IMR-90 (cell line): ENCODE measurements at regions not wholly inside any gene's neighbourhood (a gene's known extent, or its start where the extent isn't known, plus 50 kb on each side); places are given as distances from the start of the nearest gene placed in this dataset.

Experiments used
- ATAC-seq: fragments of 200-7000 bp; cut with Tn5 transposase; 2 replicates; pipeline ENCODE4 v1.9.1; 2020; ENCODE audit warnings: low read depth, mild to moderate bottlenecking, moderate library complexity
- BruUV-seq: library from RNA; stranded (reverse); fragments of 400-500 nt; replicated peaks from 2 replicates; lab custom pipeline; 2021; lab: Mats Ljungman, UMichigan
- CTCF ChIA-PET: fragments of 300-600 bp; formaldehyde crosslinking; extraction: SDS; loops from one replicate; lab custom pipeline; 2021; ENCODE audit warnings: antibody characterized with exemption; lab: Yijun Ruan, JAX
- POLR2A ChIA-PET: fragments of 300-600 bp; sonication (Branson Sonifier 250); formaldehyde crosslinking; loops from one replicate; lab custom pipeline; 2022; ENCODE audit warnings: antibody characterized with exemption; ENCODE audit not compliant: unreplicated experiment; lab: Charles Lee
- DNase-seq: peaks from one replicate; pipeline ENCODE4 v3.0.0; 2013
- H2AFZ ChIP-seq: replicated peaks from 2 replicates; pipeline ENCODE3; 2013; ENCODE audit warnings: low read length, mild to moderate bottlenecking; ENCODE audit not compliant: poor library complexity
- H2AK5ac ChIP-seq: 2 replicates; pipeline ENCODE4 v1.6.1; 2013; ENCODE audit warnings: low read depth, low read length, inconsistent platforms
- H2AK9ac ChIP-seq: replicated peaks from 2 replicates; pipeline ENCODE3; 2013; ENCODE audit warnings: mild to moderate bottlenecking, low read depth, low read length, moderate library complexity; ENCODE audit not compliant: poor library complexity
- H2BK120ac ChIP-seq: 2 replicates; pipeline ENCODE4 v1.6.1; 2013; ENCODE audit warnings: low read depth, low read length, inconsistent platforms
- H2BK15ac ChIP-seq: 3 replicates; pipeline ENCODE4 v1.6.1; 2013; ENCODE audit warnings: low read depth, low read length, inconsistent platforms
- H2BK20ac ChIP-seq: 2 replicates; pipeline ENCODE4 v1.6.1; 2013; ENCODE audit warnings: low read depth, mild to moderate bottlenecking, inconsistent platforms, low read length, moderate library complexity
- H2BK5ac ChIP-seq: 2 replicates; pipeline ENCODE4 v1.6.1; 2013; ENCODE audit warnings: mild to moderate bottlenecking, low read depth, low read length, inconsistent platforms; ENCODE audit not compliant: poor library complexity, severe bottlenecking
- H3K14ac ChIP-seq: replicated peaks from 2 replicates; pipeline ENCODE4 v1.6.1; 2013; ENCODE audit warnings: low read depth, low read length, inconsistent platforms
- H3K18ac ChIP-seq: 2 replicates; pipeline ENCODE4 v1.6.1; 2013; ENCODE audit warnings: low read depth, low read length, control low read depth
- H3K23ac ChIP-seq: 2 replicates; pipeline ENCODE4 v1.6.1; 2013; ENCODE audit warnings: low read depth, low read length, inconsistent platforms
- H3K27ac ChIP-seq: 2 replicates; pipeline ENCODE4 v1.5.1; 2013; ENCODE audit warnings: mild to moderate bottlenecking, control low read depth, low read length; ENCODE audit not compliant: insufficient read depth
- H3K27me3 ChIP-seq: 2 replicates; pipeline ENCODE4 v1.6.1; 2013; ENCODE audit warnings: low read length; ENCODE audit not compliant: control insufficient read depth, insufficient read depth
- H3K36me3 ChIP-seq: 2 replicates; pipeline ENCODE4 v1.6.1; 2013; ENCODE audit warnings: low read length, mixed read lengths; ENCODE audit not compliant: control insufficient read depth, insufficient read depth
- H3K4ac ChIP-seq: 2 replicates; pipeline ENCODE4 v1.6.1; 2013; ENCODE audit warnings: low read depth, low read length, inconsistent platforms
- H3K4me1 ChIP-seq: 2 replicates; pipeline ENCODE4 v1.6.1; 2013; ENCODE audit warnings: low read length, mixed read lengths; ENCODE audit not compliant: control insufficient read depth, insufficient read depth
- H3K4me2 ChIP-seq: 2 replicates; pipeline ENCODE4 v1.6.1; 2013; ENCODE audit warnings: low read depth, mild to moderate bottlenecking, control low read depth, low read length, moderate library complexity
- H3K4me3 ChIP-seq: 2 replicates; pipeline ENCODE4 v1.5.1; 2013; ENCODE audit warnings: low read depth, mild to moderate bottlenecking, control low read depth, low read length, moderate library complexity; ENCODE audit not compliant: insufficient read depth
- H3K56ac ChIP-seq: 2 replicates; pipeline ENCODE4 v1.6.1; 2013; ENCODE audit warnings: low read length, inconsistent platforms; ENCODE audit not compliant: insufficient read depth; ENCODE audit errors: extremely low read depth
- H3K79me1 ChIP-seq, 2 experiments: 2 replicates each; pipeline ENCODE4 v1.6.1; 2013; ENCODE audit warnings: low read length in 2 of 2, inconsistent platforms in 1 of 2, low read depth in 1 of 2
- H3K9ac ChIP-seq: 2 replicates; pipeline ENCODE4 v1.6.1; 2013; ENCODE audit warnings: low read depth, low read length, control low read depth
- H3K9me1 ChIP-seq: 2 replicates; pipeline ENCODE4 v1.6.1; 2013; ENCODE audit warnings: low read length, inconsistent platforms; ENCODE audit not compliant: insufficient read depth
- H3K9me3 ChIP-seq: 2 replicates; pipeline ENCODE4 v1.6.1; 2013; ENCODE audit warnings: low read length; ENCODE audit not compliant: control insufficient read depth, insufficient read depth
- H4K20me1 ChIP-seq: 2 replicates; pipeline ENCODE4 v1.6.1; 2013; ENCODE audit warnings: low read length, inconsistent platforms; ENCODE audit not compliant: insufficient read depth
- H4K5ac ChIP-seq: 2 replicates; pipeline ENCODE4 v1.6.1; 2013; ENCODE audit warnings: mild to moderate bottlenecking, low read depth, low read length, control low read depth
- H4K8ac ChIP-seq, 2 experiments: 2 replicates each; pipeline ENCODE4 v1.6.1; 2013; ENCODE audit warnings: low read depth in 2 of 2, low read length in 2 of 2, control low read depth in 1 of 2, inconsistent platforms in 1 of 2
- H4K91ac ChIP-seq: 2 replicates; pipeline ENCODE4 v1.6.1; 2013; ENCODE audit warnings: low read depth, low read length, inconsistent platforms; ENCODE audit not compliant: insufficient read depth
- BHLHE40 ChIP-seq: fragments of 150-350 bp; IDR thresholded peaks from 2 replicates; pipeline ENCODE4 v1.6.1; 2016; ENCODE audit warnings: mild to moderate bottlenecking, low read depth, low read length
- CEBPB ChIP-seq: IDR thresholded peaks from 2 replicates; pipeline ENCODE4 v1.6.1; 2012; ENCODE audit warnings: low read depth, low read length, improper control_type of control experiment
- CHD1 ChIP-seq: IDR thresholded peaks from 2 replicates; pipeline ENCODE4 v1.6.1; 2012; ENCODE audit warnings: low read depth, low read length, improper control_type of control experiment
- CTCF ChIP-seq: conservative IDR thresholded peaks from 2 replicates; pipeline ENCODE4 v1.5.1; 2012; ENCODE audit warnings: mild to moderate bottlenecking, low read depth, low read length, improper control_type of control experiment
- ELK1 ChIP-seq: fragments of 150-350 bp; IDR thresholded peaks from 2 replicates; pipeline ENCODE4 v1.6.1; 2016; ENCODE audit warnings: low read depth, mild to moderate bottlenecking, low read length, moderate library complexity, borderline replicate concordance
- FOS ChIP-seq: fragments of 150-350 bp; IDR thresholded peaks from 2 replicates; pipeline ENCODE4 v1.6.1; 2016; ENCODE audit warnings: low read depth, low read length
- MAFK ChIP-seq: IDR thresholded peaks from 2 replicates; pipeline ENCODE4 v1.6.1; 2012; ENCODE audit warnings: low read depth, low read length, improper control_type of control experiment
- MAZ ChIP-seq: IDR thresholded peaks from 2 replicates; pipeline ENCODE4 v1.6.1; 2012; ENCODE audit warnings: low read depth, mild to moderate bottlenecking, low read length, improper control_type of control experiment, moderate library complexity, borderline replicate concordance
- MXI1 ChIP-seq: IDR thresholded peaks from 2 replicates; pipeline ENCODE4 v1.6.1; 2012; ENCODE audit warnings: low read depth, mild to moderate bottlenecking, low read length, moderate library complexity, borderline replicate concordance
- NFE2L2 ChIP-seq: fragments of 150-350 bp; IDR thresholded peaks from 2 replicates; pipeline ENCODE4 v1.6.1; 2016; ENCODE audit warnings: low read depth, mild to moderate bottlenecking, low read length
- POLR2A ChIP-seq: IDR thresholded peaks from 2 replicates; pipeline ENCODE4 v1.6.1; 2012; ENCODE audit warnings: mild to moderate bottlenecking, low read depth, low read length
- RAD21 ChIP-seq: IDR thresholded peaks from 2 replicates; pipeline ENCODE4 v1.6.1; 2012; ENCODE audit warnings: low read length, improper control_type of control experiment
- RCOR1 ChIP-seq: IDR thresholded peaks from 2 replicates; pipeline ENCODE4 v1.6.1; 2012; ENCODE audit warnings: mild to moderate bottlenecking, low read length, improper control_type of control experiment; ENCODE audit not compliant: insufficient replicate concordance
- RFX5 ChIP-seq: IDR thresholded peaks from 2 replicates; pipeline ENCODE4 v1.8.0; 2012; ENCODE audit warnings: low read depth, mild to moderate bottlenecking, low read length, moderate library complexity
- SMC3 ChIP-seq: fragments of 150-350 bp; IDR thresholded peaks from 2 replicates; pipeline ENCODE4 v1.6.1; 2016; ENCODE audit warnings: low read depth, mild to moderate bottlenecking, antibody characterized with exemption, low read length, moderate library complexity
- USF2 ChIP-seq: fragments of 150-350 bp; IDR thresholded peaks from 2 replicates; pipeline ENCODE4 v1.6.1; 2017; ENCODE audit warnings: mild to moderate bottlenecking, antibody characterized with exemption, low read length, low read depth
- WGBS, 2 experiments: methylation state at CpG; one replicate each; pipeline versions ENCODE4 v1.1.5 to v1.1.7; 2013; ENCODE audit warnings: missing lambda C conversion rate in 2 of 2; ENCODE audit not compliant: insufficient read length in 1 of 2; ENCODE audit errors: extremely low coverage in 2 of 2; 5-methylcytosine and 5-hydroxymethylcytosine counted together
- dilution Hi-C: fragments of 300-500 bp; cut with HindIII; formaldehyde crosslinking; loops from one replicate; pipeline ENCODE4 v1.14.3; 2018; ENCODE audit warnings: low sequenced_read_pairs; ENCODE audit not compliant: unreplicated experiment
- in situ Hi-C: fragments of 300-500 bp; cut with MboI; formaldehyde crosslinking; loops from 3 replicates; pipeline ENCODE4 v1.14.3; 2019; ENCODE audit warnings: low sequenced_read_pairs, inconsistent platforms, mixed read lengths
- intact Hi-C: fragments of 100-400 bp; cut with micrococcal nuclease; formaldehyde crosslinking; loops from 2 replicates; pipeline ENCODE4 v1.10.0; 2022

- Histone ChIP-seq H2BK20ac (no peak overlapping the region), H3K36me3 (no peaks in the 10 kb centered on the region), H2BK5ac (no peak overlapping the region), H3K23ac (no peak overlapping the region), H3K4me3 (no peak overlapping the region), H3K4me1 (no peaks in the 10 kb centered on the region), H3K9me1 (no peaks in the 10 kb centered on the region), H2BK120ac (no peak overlapping the region), H2AK9ac (no peak overlapping the region), H3K56ac (no peak overlapping the region), H3K27ac (no peak overlapping the region), H3K4ac (no peak overlapping the region), H3K27me3 (no peaks in the 10 kb centered on the region), H2AK5ac (no peak overlapping the region), H3K14ac (no peak overlapping the region), H3K79me1 (no peaks in the 10 kb centered on the region), H2AFZ (no peak overlapping the region), H2BK15ac (no peak overlapping the region), H4K20me1 (no peaks in the 10 kb centered on the region), H3K9ac (no peak overlapping the region), H4K91ac (no peak overlapping the region), H3K9me3 (no peaks in the 10 kb centered on the region), H3K18ac (no peak overlapping the region), H4K5ac (no peak overlapping the region), H3K4me2 (no peak overlapping the region), H4K8ac (no peak overlapping the region)
- CTCF ChIA-PET = no interaction called here
- no peak for TF ChIP-seq NFE2L2
- no peak for TF ChIP-seq CEBPB
- no peak for TF ChIP-seq POLR2A
- TF ChIP-seq MXI1 = no peak
- no peak for TF ChIP-seq SMC3
- TF ChIP-seq RAD21 = no peak
- no peak for TF ChIP-seq ELK1
- no peak for TF ChIP-seq MAFK
- no peak for TF ChIP-seq CTCF
- no peak for TF ChIP-seq MAZ
- no peak for TF ChIP-seq BHLHE40
- no peak for TF ChIP-seq USF2
- TF ChIP-seq CHD1 = no peak
- no peak for TF ChIP-seq RFX5
- no peak for TF ChIP-seq RCOR1
- no peak for TF ChIP-seq FOS
- DNase-seq (no peak), ATAC-seq (no peak)
- POLR2A ChIA-PET = no interaction called here
- dilution Hi-C loops (no loop called here), in situ Hi-C loops (no loop called here), intact Hi-C loops (no loop called here)
- no TSS peak for BruUV-seq
- WGBS, 2 experiments = 44% methylated on average over 2 of the region's 3 CpGs; no CpG with 5 or more reads in 1 of the 2 experiments
Observed at GRCh38 chr16:59274141-59274540, 540.0 kb upstream of the GOT2 start.
